GM12878 (cell line): ENCODE measurements at regions not wholly inside any gene's neighbourhood (a gene's known extent, or its start where the extent isn't known, plus 50 kb on each side); places are given as distances from the start of the nearest gene placed in this dataset.
A peak's percentile ranks its signal among the peaks of the same experiment; 100 is the strongest.

Source experiments
- ATAC-seq: fragments of 200-7000 bp; cut with Tn5 transposase; 3 replicates; pipeline ENCODE4 v1.9.1; 2020; ENCODE audit warnings: mild to moderate bottlenecking, moderate library complexity
- BruUV-seq: library from RNA; stranded (reverse); fragments of 400-500 nt; replicated peaks from 2 replicates; lab custom pipeline; 2021; lab: Mats Ljungman, UMichigan
- CTCF ChIA-PET: fragments of 300-600 bp; sonication (Branson Sonifier 250); formaldehyde crosslinking; extraction: SDS; loops from one replicate; lab custom pipeline; 2021; ENCODE audit warnings: inconsistent platforms; lab: Yijun Ruan, JAX
- POLR2A ChIA-PET: fragments of 350-600 bp; formaldehyde crosslinking; extraction: SDS; loops from one replicate; lab custom pipeline; 2021; ENCODE audit warnings: inconsistent platforms; lab: Charles Lee
- RAD21 ChIA-PET: fragments of 300-600 bp; sonication (Branson Sonifier 250); formaldehyde crosslinking; loops from one replicate; lab custom pipeline; 2023; ENCODE audit warnings: antibody characterized with exemption; ENCODE audit not compliant: unreplicated experiment; lab: Charles Lee
- SMC1A ChIA-PET: fragments of 300-600 bp; sonication (Branson Sonifier 250); formaldehyde crosslinking; loops from one replicate; lab custom pipeline; 2023; ENCODE audit not compliant: unreplicated experiment, uncharacterized antibody; lab: Charles Lee
- DNase-seq: peaks from one replicate; pipeline ENCODE4 v3.0.0-alpha.2; 2011; ENCODE audit warnings: low read depth, low spot score
- FAIRE-seq: peaks from 3 replicates; lab custom pipeline; 2011; peaks lifted over from hg19 to GRCh38; lab: Jason Lieb, UNC
- H2AFZ ChIP-seq: 2 replicates; pipeline ENCODE4 v1.6.0; 2011; ENCODE audit warnings: low read depth, low read length, control low read depth; ENCODE audit not compliant: control insufficient read depth
- H3K27ac ChIP-seq: 2 replicates; pipeline ENCODE4 v1.5.1; 2011; ENCODE audit warnings: control low read depth; ENCODE audit not compliant: control insufficient read depth, insufficient read depth
- H3K27me3 ChIP-seq, 2 experiments: replicated peaks in 1 of 2; 2 replicates each; pipeline versions ENCODE4 v1.6.0 to v1.6.1; 2011; ENCODE audit warnings: low read length in 1 of 2; ENCODE audit not compliant: control insufficient read depth in 2 of 2, insufficient read depth in 2 of 2
- H3K36me3 ChIP-seq, 2 experiments: 2 replicates each; pipeline ENCODE4 v1.5.1; 2011; ENCODE audit warnings: low read length in 1 of 2; ENCODE audit not compliant: control insufficient read depth in 2 of 2, insufficient read depth in 2 of 2
- H3K4me1 ChIP-seq: 2 replicates; pipeline ENCODE4 v1.6.1; 2011; ENCODE audit warnings: mild to moderate bottlenecking, low read length, moderate library complexity, mixed read lengths; ENCODE audit not compliant: control insufficient read depth, insufficient read depth
- H3K4me2 ChIP-seq: 2 replicates; pipeline ENCODE4 v1.6.0; 2011; ENCODE audit warnings: control low read depth; ENCODE audit not compliant: control insufficient read depth, insufficient read depth
- H3K4me3 ChIP-seq: fragments of 200-600 bp; sonication (generic); 2 replicates; pipeline ENCODE4 v1.5.1; 2016
- H3K79me2 ChIP-seq: 2 replicates; pipeline ENCODE4 v1.6.0; 2011; ENCODE audit warnings: low read length; ENCODE audit not compliant: control insufficient read depth, insufficient read depth
- H3K9ac ChIP-seq: 2 replicates; pipeline ENCODE4 v1.8.0; 2011; ENCODE audit warnings: low read length, control low read depth, mixed read lengths; ENCODE audit not compliant: control insufficient read depth, insufficient read depth
- H3K9me3 ChIP-seq: replicated peaks from 3 replicates; pipeline ENCODE4 v1.5.1; 2011; ENCODE audit warnings: mild to moderate bottlenecking, low read length; ENCODE audit not compliant: control insufficient read depth, insufficient read depth
- H4K20me1 ChIP-seq: 2 replicates; pipeline ENCODE4 v1.6.0; 2011; ENCODE audit not compliant: control insufficient read depth, insufficient read depth
- BMI1 ChIP-seq: fragments of 450-650 bp; IDR thresholded peaks from 2 replicates; pipeline ENCODE4 v1.6.1; 2016; ENCODE audit warnings: mild to moderate bottlenecking, moderate library complexity, borderline replicate concordance
- LARP7 ChIP-seq: fragments of 450-650 bp; IDR thresholded peaks from 2 replicates; pipeline ENCODE4 v1.6.1; 2017; ENCODE audit warnings: mild to moderate bottlenecking
- MEF2B ChIP-seq: fragments of 450-650 bp; IDR thresholded peaks from 2 replicates; pipeline ENCODE4 v1.6.1; 2018; ENCODE audit warnings: mild to moderate bottlenecking, moderate library complexity; ENCODE audit not compliant: partially characterized antibody, poor library complexity, severe bottlenecking
- NBN ChIP-seq: fragments of 450-650 bp; IDR thresholded peaks from 2 replicates; pipeline ENCODE4 v1.6.1; 2016
- NR2F1 ChIP-seq: fragments of 450-650 bp; conservative IDR thresholded peaks from 2 replicates; pipeline ENCODE4 v1.6.1; 2017; ENCODE audit warnings: mild to moderate bottlenecking
- NRF1 ChIP-seq: conservative IDR thresholded peaks from 2 replicates; pipeline ENCODE4 v1.6.1; 2011; ENCODE audit warnings: mild to moderate bottlenecking, low read depth, low read length, improper control_type of control experiment
- SMAD5 ChIP-seq: IDR thresholded peaks from 2 replicates; pipeline ENCODE4 v1.6.1; 2016; ENCODE audit warnings: antibody characterized with exemption, low read depth
- YBX1 ChIP-seq: fragments of 450-650 bp; IDR thresholded peaks from 2 replicates; pipeline ENCODE4 v1.6.1; 2016; ENCODE audit warnings: antibody characterized with exemption
- ZBTB40 ChIP-seq: fragments of 450-650 bp; IDR thresholded peaks from 2 replicates; pipeline ENCODE4 v1.6.1; 2016; ENCODE audit warnings: mild to moderate bottlenecking, moderate library complexity, borderline replicate concordance
- ZNF207 ChIP-seq: fragments of 450-650 bp; IDR thresholded peaks from 2 replicates; pipeline ENCODE4 v1.6.1; 2014; ENCODE audit warnings: antibody characterized with exemption, mild to moderate bottlenecking, borderline replicate concordance
- ZZZ3 ChIP-seq: IDR thresholded peaks from 2 replicates; pipeline ENCODE4 v1.6.1; 2011; ENCODE audit warnings: low read depth; ENCODE audit not compliant: control insufficient read depth, insufficient read length
- WGBS: methylation state at CpG from one replicate; pipeline ENCODE4 v1.1.6; 2016; ENCODE audit warnings: low lambda C conversion rate; ENCODE audit not compliant: insufficient replicate concordance, insufficient coverage; ENCODE audit errors: missing lambda C conversion rate; 5-methylcytosine and 5-hydroxymethylcytosine counted together
- in situ Hi-C: fragments of 300-500 bp; cut with MboI; formaldehyde crosslinking; loops from 9 replicates; pipeline ENCODE4 v1.14.3; 2018; ENCODE audit warnings: mixed read lengths
- intact Hi-C: fragments of 100-400 bp; cut with micrococcal nuclease; formaldehyde crosslinking; loops from one replicate; pipeline ENCODE4 v1.14.2; 2022; ENCODE audit not compliant: unreplicated experiment

GRCh38 chr6:105786890-105787655, 299.1 kb upstream of the PRDM1 start (continued):
- TF ChIP-seq NR2F1 (0 out of 2 replicates have a peak, but pooled peaks have one; percentile 13), ZBTB40 (no peak), ZNF207 (no peak)

GRCh38 chr6:105786449-105786848, 299.7 kb upstream of the PRDM1 start:
- no TSS peak for BruUV-seq
- no peak for TF ChIP-seq NBN
- TF ChIP-seq ZZZ3, result no peak
- no peak for TF ChIP-seq NRF1
- TF ChIP-seq LARP7, result no peak
- no peak for TF ChIP-seq BMI1
- TF ChIP-seq ZBTB40, result no peak
- no peak for TF ChIP-seq YBX1
- no peak for TF ChIP-seq SMAD5
- TF ChIP-seq MEF2B, result no peak

More at GRCh38 chr6:105786449-105786848, 299.7 kb upstream of the PRDM1 start:
- no peaks in the 10 kb centered on the region for H3K79me2 ChIP-seq
- in situ Hi-C loops, result no loop called here
- intact Hi-C loops, result loop anchor here (5.0 kb wide), 1 partner anchor 354 kb away; no protein-coding TSS in a partner anchor
- H3K9me3 ChIP-seq, result peaks cover 16% of the 10 kb centered on the region
- H3K4me1 ChIP-seq, result peaks cover 28% of the 10 kb centered on the region
- 0% methylated on average over 1 of the region's 1 CpG for WGBS
- RAD21 ChIA-PET, result no interaction called here
- no peak overlapping the region for H3K4me2 ChIP-seq
- DNase-seq (no peak), FAIRE-seq (no peak), ATAC-seq (no peak)
- SMC1A ChIA-PET, result no interaction called here
- CTCF ChIA-PET, result no interaction called here
- no peaks in the 10 kb centered on the region for H4K20me1 ChIP-seq
- no peaks in the 10 kb centered on the region for H3K27me3 ChIP-seq
- no peak overlapping the region for H2AFZ ChIP-seq
- no peak overlapping the region for H3K9ac ChIP-seq
- POLR2A ChIA-PET, result no interaction called here
- no peak overlapping the region for H3K27ac ChIP-seq
- H3K4me3 ChIP-seq, result no peak overlapping the region
- no peaks in the 10 kb centered on the region for H3K36me3 ChIP-seq
